ENCODE measurements at regions not wholly inside any gene's neighbourhood (a gene's known extent, or its start where the extent isn't known, plus 50 kb on each side); places are given as distances from the start of the nearest gene placed in this dataset.
A peak's percentile ranks its signal among the peaks of the same experiment; 100 is the strongest.

DNA sequence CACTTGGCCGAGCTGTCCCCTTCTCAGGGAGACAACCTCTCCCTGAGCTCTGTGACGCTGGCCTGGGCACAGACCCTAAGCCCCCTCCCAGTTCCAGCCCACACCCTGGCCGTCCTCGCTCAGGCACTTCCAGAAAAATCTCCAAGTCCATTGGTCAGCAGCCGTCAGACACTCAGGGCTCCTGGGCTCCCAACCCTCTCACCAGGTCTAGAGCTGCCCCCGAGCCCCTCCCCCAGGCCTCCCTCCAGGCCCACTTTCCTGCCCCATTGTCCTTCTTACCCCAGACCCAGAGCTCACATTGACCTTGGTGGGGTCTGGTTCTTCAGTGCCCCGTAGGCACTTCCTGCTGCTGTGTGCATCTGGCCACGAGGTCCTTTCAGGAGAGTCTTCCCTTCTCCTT lies 249.3 kb upstream of the RTL1 start:
- no peak for TF ChIP-seq EZH2 (IDR thresholded peaks at IDR 0.05; ENCODE audit: insufficient read depth, poor library complexity, severe bottlenecking)
- TF ChIP-seq EZH2phosphoT487 (IDR thresholded peaks at IDR 0.05; ENCODE audit: insufficient read depth, low read depth): no peak
- no peaks in the 10 kb centered on the region for H3K4me1 ChIP-seq (ENCODE audit: insufficient read depth)
- H4K20me1 ChIP-seq (ENCODE audit: insufficient read depth): no peaks in the 10 kb centered on the region
- WGBS, 2 experiments (ENCODE audit: low coverage in 1 of 2, low lambda C conversion rate in 2 of 2, missing lambda C conversion rate in 2 of 2): 72 to 75% methylated on average over 4 to 8 of the region's 8 CpGs
- peaks cover 49% of the 10 kb centered on the region for H3K27me3 ChIP-seq (replicated peaks; ENCODE audit: insufficient read depth)
- in situ Hi-C loops (cut with MboI): no loop called here
- no peaks in the 10 kb centered on the region for H3K9me3 ChIP-seq (ENCODE audit: low read depth)
- H3K27ac ChIP-seq: no peak overlapping the region
- H3K9ac ChIP-seq: no peak overlapping the region
- no peaks in the 10 kb centered on the region for H3K36me3 ChIP-seq (ENCODE audit: low read depth)
- no peaks in the 10 kb centered on the region for H3K79me2 ChIP-seq (ENCODE audit: insufficient read depth)
- no peaks in the 10 kb centered on the region for H3F3A ChIP-seq (ENCODE audit: insufficient read depth)
- H3K4me2 ChIP-seq (ENCODE audit: unreplicated experiment): no peak overlapping the region
- no peak overlapping the region for H3K4me3 ChIP-seq
- H2AFZ ChIP-seq: no peak overlapping the region
- H3K9me2 ChIP-seq (ENCODE audit: insufficient read depth): no peaks in the 10 kb centered on the region
- DNase-seq: no peak

DNA sequence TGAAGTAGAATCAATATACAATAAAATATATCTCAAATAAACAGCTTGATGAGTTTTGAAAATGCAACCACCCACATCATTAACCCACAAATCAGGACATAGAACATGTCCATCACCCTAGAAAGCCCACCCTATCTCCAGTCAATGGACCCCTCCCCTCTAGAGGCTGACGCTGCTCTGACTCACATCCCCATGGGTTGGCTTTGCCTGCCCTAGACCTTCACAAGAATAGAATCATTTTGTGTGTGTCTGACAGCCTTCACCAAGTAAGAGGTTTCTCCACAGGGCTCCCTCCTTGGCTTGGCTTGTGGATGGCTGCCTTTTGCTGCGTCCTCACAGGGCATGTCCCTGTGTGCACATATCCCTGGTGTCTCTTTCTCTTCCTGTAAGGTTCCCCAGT lies 250.2 kb upstream of the RTL1 start:
- TF ChIP-seq EZH2 (IDR thresholded peaks at IDR 0.05; ENCODE audit: insufficient read depth, poor library complexity, severe bottlenecking) (no peak), EZH2phosphoT487 (IDR thresholded peaks at IDR 0.05; ENCODE audit: insufficient read depth, low read depth) (no peak)

DNA sequence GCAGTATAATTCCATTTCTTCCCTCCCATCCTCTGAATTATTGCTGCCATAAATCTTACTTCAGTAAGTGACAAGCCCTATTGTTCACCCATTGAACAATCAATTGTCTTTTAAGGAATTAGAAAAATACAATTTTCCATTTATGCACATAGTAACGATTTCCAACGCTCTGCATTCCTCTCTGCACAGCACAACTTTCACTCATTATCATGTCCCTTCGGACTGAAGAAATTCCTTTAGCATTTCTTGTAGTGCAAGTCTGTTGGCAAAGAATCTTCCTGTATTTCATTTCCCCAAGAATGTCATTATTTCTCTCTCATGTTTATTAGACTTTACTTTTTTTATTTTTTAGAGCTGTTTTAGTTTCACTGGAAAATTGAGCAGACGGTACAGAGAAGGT lies 252.1 kb upstream of the RTL1 start:
- peaks cover 51% of the 10 kb centered on the region for H3K27me3 ChIP-seq (replicated peaks; ENCODE audit: insufficient read depth)
- H3K36me3 ChIP-seq (ENCODE audit: low read depth): no peaks in the 10 kb centered on the region
- H4K20me1 ChIP-seq (ENCODE audit: insufficient read depth): no peaks in the 10 kb centered on the region
- no peak overlapping the region for H3K4me2 ChIP-seq (ENCODE audit: unreplicated experiment)
- H3K79me2 ChIP-seq (ENCODE audit: insufficient read depth): no peaks in the 10 kb centered on the region
- H3K4me3 ChIP-seq: no peak overlapping the region
- in situ Hi-C loops (cut with MboI): no loop called here
- no peaks in the 10 kb centered on the region for H3K9me2 ChIP-seq (ENCODE audit: insufficient read depth)
- TF ChIP-seq EZH2 (IDR thresholded peaks at IDR 0.05; ENCODE audit: insufficient read depth, poor library complexity, severe bottlenecking) (no peak), EZH2phosphoT487 (IDR thresholded peaks at IDR 0.05; ENCODE audit: insufficient read depth, low read depth) (no peak)
- H3K27ac ChIP-seq: no peak overlapping the region
- H3K9ac ChIP-seq: no peak overlapping the region
- no peak overlapping the region for H2AFZ ChIP-seq
- 17 to 19% methylated on average over 4 of the region's 4 CpGs for WGBS, 2 experiments (ENCODE audit: low coverage in 1 of 2, low lambda C conversion rate in 2 of 2, missing lambda C conversion rate in 2 of 2)
- H3K4me1 ChIP-seq (ENCODE audit: insufficient read depth): no peaks in the 10 kb centered on the region
- H3K9me3 ChIP-seq (ENCODE audit: low read depth): no peaks in the 10 kb centered on the region
- no peak for DNase-seq
- H3F3A ChIP-seq (ENCODE audit: insufficient read depth): no peaks in the 10 kb centered on the region

More for the DNA sequence above, 250.2 kb upstream of the RTL1 start:
- Histone ChIP-seq H2AFZ (no peak overlapping the region), H3K4me1 (ENCODE audit: insufficient read depth) (no peaks in the 10 kb centered on the region), H3K27me3 (replicated peaks; ENCODE audit: insufficient read depth) (peaks cover 51% of the 10 kb centered on the region), H3F3A (ENCODE audit: insufficient read depth) (no peaks in the 10 kb centered on the region), H3K9me2 (ENCODE audit: insufficient read depth) (no peaks in the 10 kb centered on the region), H3K9me3 (ENCODE audit: low read depth) (no peaks in the 10 kb centered on the region), H3K4me3 (no peak overlapping the region), H3K36me3 (ENCODE audit: low read depth) (no peaks in the 10 kb centered on the region), H3K9ac (no peak overlapping the region), H3K27ac (no peak overlapping the region), H3K4me2 (ENCODE audit: unreplicated experiment) (no peak overlapping the region), H4K20me1 (ENCODE audit: insufficient read depth) (no peaks in the 10 kb centered on the region), H3K79me2 (ENCODE audit: insufficient read depth) (no peaks in the 10 kb centered on the region)
- in situ Hi-C loops (cut with MboI): no loop called here
- DNase-seq: no peak
- 58% methylated on average over 2 of the region's 2 CpGs for WGBS, 2 experiments (ENCODE audit: low coverage in 1 of 2, low lambda C conversion rate in 2 of 2, missing lambda C conversion rate in 2 of 2)

DNA sequence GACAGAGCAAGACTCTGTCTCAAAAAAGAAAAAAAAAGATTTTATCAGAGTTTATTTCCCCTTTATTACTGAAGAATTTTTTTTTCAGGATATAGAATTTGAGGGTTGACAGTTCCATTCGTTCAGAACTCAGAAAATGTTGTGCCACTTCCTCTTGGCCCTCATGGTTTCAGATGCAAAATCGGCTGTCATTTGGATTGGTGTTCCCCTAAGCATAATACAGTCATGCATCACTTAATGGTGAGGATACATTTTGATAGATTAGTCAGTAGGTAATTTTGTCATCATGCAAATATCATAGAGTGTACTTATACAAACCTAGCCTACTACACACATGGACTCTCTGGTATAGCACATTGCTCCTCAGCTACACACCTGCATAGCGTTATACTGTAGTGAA lies 263.9 kb upstream of the RTL1 start:
- WGBS, 2 experiments (ENCODE audit: low coverage in 1 of 2, low lambda C conversion rate in 2 of 2, missing lambda C conversion rate in 2 of 2): 41 to 42% methylated on average over 3 of the region's 3 CpGs
- no peaks in the 10 kb centered on the region for H3K9me2 ChIP-seq (ENCODE audit: insufficient read depth)
- H3K4me2 ChIP-seq (ENCODE audit: unreplicated experiment): no peak overlapping the region
- no peaks in the 10 kb centered on the region for H3K79me2 ChIP-seq (ENCODE audit: insufficient read depth)
- H3K27me3 ChIP-seq (replicated peaks; ENCODE audit: insufficient read depth): no peaks in the 10 kb centered on the region
- no peaks in the 10 kb centered on the region for H3F3A ChIP-seq (ENCODE audit: insufficient read depth)
- TF ChIP-seq EZH2phosphoT487 (IDR thresholded peaks at IDR 0.05; ENCODE audit: insufficient read depth, low read depth) (no peak), EZH2 (IDR thresholded peaks at IDR 0.05; ENCODE audit: insufficient read depth, poor library complexity, severe bottlenecking) (no peak)
- no peak overlapping the region for H3K9ac ChIP-seq
- no peaks in the 10 kb centered on the region for H3K36me3 ChIP-seq (ENCODE audit: low read depth)
- H3K4me3 ChIP-seq: no peak overlapping the region
- H2AFZ ChIP-seq: no peak overlapping the region
- H3K27ac ChIP-seq: no peak overlapping the region
- no peaks in the 10 kb centered on the region for H3K4me1 ChIP-seq (ENCODE audit: insufficient read depth)
- no peaks in the 10 kb centered on the region for H4K20me1 ChIP-seq (ENCODE audit: insufficient read depth)
- DNase-seq: peak; percentile 6
- in situ Hi-C loops (cut with MboI): no loop called here
- no peaks in the 10 kb centered on the region for H3K9me3 ChIP-seq (ENCODE audit: low read depth)

DNA sequence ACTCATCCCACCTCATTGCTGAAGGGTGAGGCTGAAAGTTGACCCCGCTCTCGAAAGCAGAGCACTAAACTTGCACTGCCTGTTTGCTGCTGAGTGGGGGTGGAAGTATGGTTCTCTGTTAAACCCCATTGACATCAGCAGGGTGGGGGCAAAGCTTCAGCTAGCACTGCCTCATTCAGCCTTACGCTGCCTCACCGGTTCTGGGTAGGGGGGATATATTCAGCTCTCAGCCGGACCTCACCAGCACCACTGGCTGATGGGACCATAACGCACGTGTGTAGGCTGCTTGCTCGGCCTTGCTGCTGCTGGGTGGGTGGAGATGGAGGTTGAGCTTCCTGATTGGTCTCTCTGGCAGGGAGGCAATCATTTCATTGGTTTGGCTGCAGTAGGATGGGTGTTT lies 265.7 kb upstream of the RTL1 start:
- H3K9me2 ChIP-seq (ENCODE audit: insufficient read depth): no peaks in the 10 kb centered on the region
- no peaks in the 10 kb centered on the region for H3K36me3 ChIP-seq (ENCODE audit: low read depth)
- H3K27me3 ChIP-seq (replicated peaks; ENCODE audit: insufficient read depth): no peaks in the 10 kb centered on the region
- no peaks in the 10 kb centered on the region for H3K9me3 ChIP-seq (ENCODE audit: low read depth)
- H3K27ac ChIP-seq: no peak overlapping the region
- H3K4me3 ChIP-seq: no peak overlapping the region
- H4K20me1 ChIP-seq (ENCODE audit: insufficient read depth): no peaks in the 10 kb centered on the region
- 40 to 45% methylated on average over 8 of the region's 8 CpGs for WGBS, 2 experiments (ENCODE audit: low coverage in 1 of 2, low lambda C conversion rate in 2 of 2, missing lambda C conversion rate in 2 of 2)
- no peaks in the 10 kb centered on the region for H3K79me2 ChIP-seq (ENCODE audit: insufficient read depth)
- in situ Hi-C loops (cut with MboI): no loop called here
- DNase-seq: no peak
- H3F3A ChIP-seq (ENCODE audit: insufficient read depth): no peaks in the 10 kb centered on the region
- no peak for TF ChIP-seq EZH2 (IDR thresholded peaks at IDR 0.05; ENCODE audit: insufficient read depth, poor library complexity, severe bottlenecking)
- no peak for TF ChIP-seq EZH2phosphoT487 (IDR thresholded peaks at IDR 0.05; ENCODE audit: insufficient read depth, low read depth)
- H3K4me2 ChIP-seq (ENCODE audit: unreplicated experiment): no peak overlapping the region
- no peak overlapping the region for H2AFZ ChIP-seq
- H3K9ac ChIP-seq: no peak overlapping the region
- no peaks in the 10 kb centered on the region for H3K4me1 ChIP-seq (ENCODE audit: insufficient read depth)
